ENCODE measurements at regions not wholly inside any gene's neighbourhood (a gene's known extent, or its start where the extent isn't known, plus 50 kb on each side); places are given as distances from the start of the nearest gene placed in this dataset.

DNA sequence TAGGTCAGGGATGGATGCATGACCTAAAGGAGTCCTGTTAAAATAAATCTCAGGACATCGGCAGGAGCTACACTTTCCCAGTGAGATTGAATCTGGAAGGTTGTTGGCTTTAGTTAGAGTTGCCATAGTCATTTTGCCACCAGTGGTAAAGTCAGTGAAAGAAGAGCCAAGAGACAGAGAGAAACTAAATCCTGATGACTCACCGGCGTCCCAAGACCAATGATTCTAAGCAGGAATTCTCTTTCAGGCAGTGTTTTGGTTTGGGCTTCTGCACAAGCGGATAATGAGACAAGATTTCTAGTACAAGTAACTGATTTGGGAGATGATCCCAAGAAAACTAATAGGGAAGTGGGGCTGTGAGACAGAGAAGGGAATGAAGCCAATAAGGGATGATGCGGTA, 88.8 kb upstream of the ETS2 start:
- Mint-ChIP-seq H3K4me3 (no peak overlapping the region), H3K36me3 (no peaks in the 10 kb centered on the region), H3K9me3 (no peaks in the 10 kb centered on the region), H3K27ac (no peak overlapping the region), H3K4me1 (no peaks in the 10 kb centered on the region), H3K27me3 (peaks cover 0 to 18% (median 8%) of the 10 kb centered on the region in 5 donors)
- intact Hi-C loops (cut with micrococcal nuclease): no loop called here
- Histone ChIP-seq H3K9me3 (ENCODE audit: control insufficient read depth in 2 of 3, low read length in 3 of 3) (no peaks in the 10 kb centered on the region), H3K36me3 (ENCODE audit: control insufficient read depth in 2 of 3, insufficient read depth in 3 of 3, low read length in 3 of 3) (no peaks in the 10 kb centered on the region), H3K27me3 (ENCODE audit: control insufficient read depth in 2 of 2, insufficient read depth in 2 of 2, low read length in 2 of 2) (no peaks in the 10 kb centered on the region), H3K4me1 (ENCODE audit: control insufficient read depth in 2 of 2, insufficient read depth in 2 of 2, low read length in 2 of 2) (no peaks in the 10 kb centered on the region), H3K4me3 (ENCODE audit: low read length) (no peak overlapping the region), H3K27ac (ENCODE audit: low read depth, low read length) (no peak overlapping the region)
- ATAC-seq: no peak
- no peak for DNase-seq
- POLR2A ChIA-PET: no interaction called here
- CTCF ChIA-PET: no interaction called here

- ATAC-seq: no peak
- no peak for DNase-seq
- Mint-ChIP-seq H3K27ac (no peak overlapping the region), H3K4me1 (no peaks in the 10 kb centered on the region), H3K9me3 (peaks cover 0 to 2% (median 0%) of the 10 kb centered on the region in 11 donors), H3K4me3 (no peak overlapping the region), H3K36me3 (no peaks in the 10 kb centered on the region), H3K27me3 (peaks cover 0 to 15% (median 8%) of the 10 kb centered on the region in 5 donors)
- POLR2A ChIA-PET: no interaction called here
- Histone ChIP-seq H3K27me3 (ENCODE audit: control insufficient read depth in 2 of 2, insufficient read depth in 2 of 2, low read length in 2 of 2) (no peaks in the 10 kb centered on the region), H3K4me3 (ENCODE audit: low read length) (no peak overlapping the region), H3K4me1 (ENCODE audit: control insufficient read depth in 2 of 2, insufficient read depth in 2 of 2, low read length in 2 of 2) (no peaks in the 10 kb centered on the region), H3K27ac (ENCODE audit: low read depth, low read length) (no peak overlapping the region), H3K36me3 (ENCODE audit: control insufficient read depth in 2 of 3, insufficient read depth in 3 of 3, low read length in 3 of 3) (no peaks in the 10 kb centered on the region), H3K9me3 (ENCODE audit: control insufficient read depth in 2 of 3, low read length in 3 of 3) (no peaks in the 10 kb centered on the region)
- CTCF ChIA-PET: interaction anchor here (0.5 kb wide), 1 partner anchor 571 kb away, joined by 3 read pairs; no protein-coding TSS in a partner anchor
- intact Hi-C loops (cut with micrococcal nuclease): no loop called here
Measured at GRCh38 chr21:38718481-38718880, 87.2 kb upstream of the ETS2 start.

- POLR2A ChIA-PET: no interaction called here
- Histone ChIP-seq H3K4me1 (ENCODE audit: control insufficient read depth in 2 of 2, insufficient read depth in 2 of 2, low read length in 2 of 2) (no peaks in the 10 kb centered on the region), H3K36me3 (ENCODE audit: control insufficient read depth in 2 of 3, insufficient read depth in 3 of 3, low read length in 3 of 3) (no peaks in the 10 kb centered on the region), H3K4me3 (ENCODE audit: low read length) (no peak overlapping the region), H3K9me3 (ENCODE audit: control insufficient read depth in 2 of 3, low read length in 3 of 3) (no peaks in the 10 kb centered on the region), H3K27me3 (ENCODE audit: control insufficient read depth in 2 of 2, insufficient read depth in 2 of 2, low read length in 2 of 2) (no peaks in the 10 kb centered on the region), H3K27ac (ENCODE audit: low read depth, low read length) (no peak overlapping the region)
- H3K4me1 Mint-ChIP-seq: no peaks in the 10 kb centered on the region
- H3K27ac Mint-ChIP-seq: no peak overlapping the region
- no peak for ATAC-seq
- CTCF ChIA-PET: no interaction called here
- H3K36me3 Mint-ChIP-seq: peaks cover 0 to under 1% (median 0%) of the 10 kb centered on the region in 5 donors
- peaks cover 0 to 17% (median 11%) of the 10 kb centered on the region in 5 donors for H3K27me3 Mint-ChIP-seq
- no peak for DNase-seq
- peaks cover 0 to 18% (median 6%) of the 10 kb centered on the region in 11 donors for H3K9me3 Mint-ChIP-seq
- no peak overlapping the region for H3K4me3 Mint-ChIP-seq
- intact Hi-C loops (cut with micrococcal nuclease): no loop called here
Measured at GRCh38 chr21:38720074-38720473, 85.7 kb upstream of the ETS2 start.

- Histone ChIP-seq H3K36me3 (ENCODE audit: control insufficient read depth in 2 of 3, insufficient read depth in 3 of 3, low read length in 3 of 3) (no peaks in the 10 kb centered on the region), H3K27ac (ENCODE audit: low read depth, low read length) (no peak overlapping the region), H3K4me1 (ENCODE audit: control insufficient read depth in 2 of 2, insufficient read depth in 2 of 2, low read length in 2 of 2) (no peaks in the 10 kb centered on the region), H3K27me3 (ENCODE audit: control insufficient read depth in 2 of 2, insufficient read depth in 2 of 2, low read length in 2 of 2) (no peaks in the 10 kb centered on the region), H3K9me3 (ENCODE audit: control insufficient read depth in 2 of 3, low read length in 3 of 3) (no peaks in the 10 kb centered on the region), H3K4me3 (ENCODE audit: low read length) (no peak overlapping the region)
- ChIA-PET CTCF (no interaction called here), POLR2A (no interaction called here)
- Mint-ChIP-seq H3K27ac (no peak overlapping the region), H3K9me3 (peaks cover 0 to 28% (median 13%) of the 10 kb centered on the region in 11 donors), H3K36me3 (peaks cover 0 to 6% (median 0%) of the 10 kb centered on the region in 5 donors), H3K4me3 (no peak overlapping the region), H3K4me1 (no peaks in the 10 kb centered on the region), H3K27me3 (peaks cover 0 to 19% (median 7%) of the 10 kb centered on the region in 5 donors)
- no peak for DNase-seq
- no peak for ATAC-seq
- intact Hi-C loops (cut with micrococcal nuclease): no loop called here
Measured at GRCh38 chr21:38721055-38721454, 84.7 kb upstream of the ETS2 start.

DNA sequence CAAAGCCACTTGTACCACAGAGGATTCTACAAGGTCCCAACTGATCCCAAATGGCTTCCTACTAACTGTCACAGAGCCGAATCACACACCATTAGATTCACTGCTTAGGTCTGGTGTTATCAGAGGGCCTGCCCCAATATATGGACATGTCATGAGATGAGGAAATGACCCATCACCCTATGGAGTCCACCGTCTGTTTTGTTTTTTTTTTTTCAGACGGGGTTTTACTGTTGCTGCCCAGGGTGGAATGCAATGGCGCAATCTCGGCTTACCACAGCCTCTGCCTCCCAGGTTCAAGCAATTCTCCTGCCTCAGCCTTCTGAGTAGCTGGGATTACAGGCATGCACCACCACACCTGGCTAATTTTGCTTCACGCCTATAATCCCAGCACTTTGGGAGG, 83.8 kb upstream of the ETS2 start:
- peaks cover 0 to 33% (median 13%) of the 10 kb centered on the region in 11 donors for H3K9me3 Mint-ChIP-seq
- Histone ChIP-seq H3K9me3 (ENCODE audit: control insufficient read depth in 2 of 3, low read length in 3 of 3) (no peaks in the 10 kb centered on the region), H3K27ac (ENCODE audit: low read depth, low read length) (no peak overlapping the region), H3K4me3 (ENCODE audit: low read length) (no peak overlapping the region), H3K27me3 (ENCODE audit: control insufficient read depth in 2 of 2, insufficient read depth in 2 of 2, low read length in 2 of 2) (no peaks in the 10 kb centered on the region), H3K36me3 (ENCODE audit: control insufficient read depth in 2 of 3, insufficient read depth in 3 of 3, low read length in 3 of 3) (no peaks in the 10 kb centered on the region), H3K4me1 (ENCODE audit: control insufficient read depth in 2 of 2, insufficient read depth in 2 of 2, low read length in 2 of 2) (no peaks in the 10 kb centered on the region)
- ATAC-seq: peak; percentile 37
- no peak for DNase-seq
- no peak overlapping the region for H3K27ac Mint-ChIP-seq
- H3K36me3 Mint-ChIP-seq: peaks cover 0 to 13% (median 0%) of the 10 kb centered on the region in 5 donors
- peaks cover 0 to 22% (median 4%) of the 10 kb centered on the region in 5 donors for H3K27me3 Mint-ChIP-seq
- H3K4me1 Mint-ChIP-seq: no peaks in the 10 kb centered on the region
- intact Hi-C loops (cut with micrococcal nuclease): no loop called here
- H3K4me3 Mint-ChIP-seq: no peak overlapping the region
- CTCF ChIA-PET: no interaction called here
- POLR2A ChIA-PET: no interaction called here

DNA sequence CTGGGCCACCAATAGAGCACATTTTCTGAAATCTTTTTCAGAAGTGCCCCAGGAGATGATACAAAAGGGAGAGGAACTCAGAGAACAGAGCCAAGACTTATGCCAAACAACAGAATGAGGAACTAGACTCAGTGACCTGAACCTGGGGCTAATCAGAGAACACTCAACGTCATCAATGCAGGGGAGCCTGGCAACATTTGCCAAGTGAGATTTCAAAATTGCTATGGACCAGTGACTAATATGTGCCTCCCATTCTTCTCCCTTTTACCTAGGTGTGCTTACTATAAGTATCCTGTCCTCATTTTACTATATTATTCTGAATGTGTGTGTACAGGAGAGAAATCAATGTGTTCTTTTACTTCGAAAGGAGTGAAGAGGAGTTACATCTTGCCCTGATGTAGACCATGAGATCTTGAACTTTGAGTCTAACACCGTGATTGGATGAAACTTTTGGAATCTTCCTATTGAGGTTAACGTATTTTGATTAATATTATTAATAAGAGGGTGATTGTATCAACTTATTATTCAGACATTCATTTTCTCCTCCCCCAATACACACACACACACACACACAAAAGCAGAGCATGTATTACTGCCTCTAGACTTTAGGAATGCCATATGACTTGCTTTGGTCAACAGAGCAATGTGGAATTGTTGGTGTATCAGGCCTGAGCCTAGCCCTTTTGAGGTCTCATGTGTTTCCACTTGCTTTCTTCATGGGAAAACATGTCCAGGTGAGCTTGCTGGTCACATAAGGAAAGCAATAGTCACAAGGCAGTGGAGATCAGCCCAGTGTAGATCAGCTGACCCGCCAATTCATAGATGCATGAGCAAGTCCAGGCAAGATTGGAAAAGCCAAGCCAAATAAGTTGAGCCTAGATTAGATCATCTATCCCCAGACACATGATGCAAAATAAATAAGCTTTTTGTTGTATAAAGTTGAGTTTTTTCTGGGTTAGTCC, 80.3 kb upstream of the ETS2 start:
- H3K9me3 Mint-ChIP-seq: peaks cover 0 to 36% (median 13%) of the 10 kb centered on the region in 11 donors
- no peaks in the 10 kb centered on the region for H3K27me3 ChIP-seq (ENCODE audit: control insufficient read depth in 2 of 2, insufficient read depth in 2 of 2, low read length in 2 of 2)
- POLR2A ChIA-PET: no interaction called here
- peaks cover 10 to 20% (median 15%) of the 10 kb centered on the region in 5 donors for H3K27me3 Mint-ChIP-seq
- peaks cover 0 to 13% (median 0%) of the 10 kb centered on the region in 5 donors for H3K36me3 Mint-ChIP-seq
- no peak overlapping the region for H3K27ac ChIP-seq (ENCODE audit: low read depth, low read length)
- no peaks in the 10 kb centered on the region for H3K4me1 ChIP-seq (ENCODE audit: control insufficient read depth in 2 of 2, insufficient read depth in 2 of 2, low read length in 2 of 2)
- no peaks in the 10 kb centered on the region for H3K36me3 ChIP-seq (ENCODE audit: control insufficient read depth in 2 of 3, insufficient read depth in 3 of 3, low read length in 3 of 3)
- H3K9me3 ChIP-seq (ENCODE audit: control insufficient read depth in 2 of 3, low read length in 3 of 3): no peaks in the 10 kb centered on the region
- intact Hi-C loops (cut with micrococcal nuclease): no loop called here
- DNase-seq (no peak), ATAC-seq (no peak)
- CTCF ChIA-PET: no interaction called here
- H3K27ac Mint-ChIP-seq: no peak overlapping the region
- H3K4me1 Mint-ChIP-seq: no peaks in the 10 kb centered on the region
- no peak overlapping the region for H3K4me3 ChIP-seq (ENCODE audit: low read length)
- no peak overlapping the region for H3K4me3 Mint-ChIP-seq

DNA sequence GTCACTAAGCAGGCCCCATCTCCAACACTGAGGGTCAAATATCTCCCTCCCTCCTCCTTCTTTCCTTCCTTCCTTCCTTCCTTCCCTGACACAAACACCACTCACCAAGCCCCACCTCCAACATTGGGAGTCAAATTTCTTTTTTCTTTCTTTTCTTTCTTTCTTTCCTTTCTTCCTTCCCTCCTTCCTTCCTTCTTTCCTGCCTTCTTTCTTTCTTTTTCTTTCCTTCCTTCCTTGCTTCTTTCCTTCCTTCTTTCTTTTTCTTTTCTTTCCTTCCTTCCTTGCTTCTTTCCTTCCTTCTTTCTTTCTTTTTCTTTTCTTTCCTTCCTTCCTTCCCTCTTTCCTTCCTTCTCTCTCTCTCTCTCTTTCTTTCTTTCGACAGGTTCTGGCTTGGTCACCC, 79.2 kb upstream of the ETS2 start:
- Mint-ChIP-seq H3K4me3 (no peak overlapping the region), H3K9me3 (peaks cover 0 to 36% (median 13%) of the 10 kb centered on the region in 11 donors), H3K36me3 (peaks cover 0 to 13% (median 0%) of the 10 kb centered on the region in 5 donors), H3K4me1 (no peaks in the 10 kb centered on the region), H3K27me3 (peaks cover 10 to 24% (median 15%) of the 10 kb centered on the region in 5 donors), H3K27ac (no peak overlapping the region)
- H3K36me3 ChIP-seq (ENCODE audit: control insufficient read depth in 2 of 3, insufficient read depth in 3 of 3, low read length in 3 of 3): no peaks in the 10 kb centered on the region
- CTCF ChIA-PET: no interaction called here
- DNase-seq: no peak
- H3K4me1 ChIP-seq (ENCODE audit: control insufficient read depth in 2 of 2, insufficient read depth in 2 of 2, low read length in 2 of 2): no peaks in the 10 kb centered on the region
- H3K27ac ChIP-seq (ENCODE audit: low read depth, low read length): no peak overlapping the region
- intact Hi-C loops (cut with micrococcal nuclease): no loop called here
- no peaks in the 10 kb centered on the region for H3K9me3 ChIP-seq (ENCODE audit: control insufficient read depth in 2 of 3, low read length in 3 of 3)
- no peak overlapping the region for H3K4me3 ChIP-seq (ENCODE audit: low read length)
- POLR2A ChIA-PET: no interaction called here
- no peaks in the 10 kb centered on the region for H3K27me3 ChIP-seq (ENCODE audit: control insufficient read depth in 2 of 2, insufficient read depth in 2 of 2, low read length in 2 of 2)
- ATAC-seq: no peak

Measured in naive thymus-derived CD4-positive, alpha-beta T cell (primary cell).